Retinal pigment epithelial cell (primary cell): ENCODE measurements at regions not wholly inside any gene's neighbourhood (a gene's known extent, or its start where the extent isn't known, plus 50 kb on each side); places are given as distances from the start of the nearest gene placed in this dataset.

Source experiments
- DNase-seq: peaks from one replicate; pipeline ENCODE4 v3.0.0-alpha.2; 2010; ENCODE audit warnings: low read depth
- H3K4me3 ChIP-seq: 2 replicates; pipeline ENCODE4 v1.5.1; 2011; ENCODE audit warnings: mild to moderate bottlenecking, low read length, control low read depth, moderate library complexity
- CTCF ChIP-seq: conservative IDR thresholded peaks from 2 replicates; pipeline ENCODE4 v1.5.1; 2011; ENCODE audit warnings: low read depth, low read length, control low read depth, inconsistent platforms

- DNase-seq = no peak
- TF ChIP-seq CTCF = no peak
- peak overlapping the region; percentile 57 for H3K4me3 ChIP-seq
Observed at GRCh38 chr7:25949736-25950487, 202.1 kb upstream of the NFE2L3 start.

GRCh38 chr7:25950488-25951413 is 201.2 kb upstream of the NFE2L3 start:
- peak overlapping the region; percentile 57 for H3K4me3 ChIP-seq
- peak; percentile 17 for DNase-seq
- TF ChIP-seq CTCF = no peak

- no peak for TF ChIP-seq CTCF
- peak overlapping the region; percentile 50 for H3K4me3 ChIP-seq
- no peak for DNase-seq
Observed at GRCh38 chr7:25951414-25952260, 200.4 kb upstream of the NFE2L3 start.

- H3K4me3 ChIP-seq = no peak overlapping the region
- TF ChIP-seq CTCF = no peak
- DNase-seq = no peak
Observed at GRCh38 chr7:25952261-25953057, 199.5 kb upstream of the NFE2L3 start.

- no peak overlapping the region for H3K4me3 ChIP-seq
- no peak for TF ChIP-seq CTCF
- no peak for DNase-seq
Observed at GRCh38 chr7:25953859-25954258, 198.1 kb upstream of the NFE2L3 start.

GRCh38 chr7:25954395-25954794 is 197.6 kb upstream of the NFE2L3 start:
- DNase-seq = no peak
- no peak for TF ChIP-seq CTCF

More at GRCh38 chr7:25954395-25954794, 197.6 kb upstream of the NFE2L3 start:
- H3K4me3 ChIP-seq = no peak overlapping the region
